ENCODE measurements at regions not wholly inside any gene's neighbourhood (a gene's known extent, or its start where the extent isn't known, plus 50 kb on each side); places are given as distances from the start of the nearest gene placed in this dataset.

GRCh38 chr16:85357323-85357722 is 245.1 kb upstream of the CIBAR2 start:
- ATAC-seq (no peak), DNase-seq (no peak)
- H3K27ac ChIP-seq: no peak overlapping the region
- TF ChIP-seq, protein P1, sequence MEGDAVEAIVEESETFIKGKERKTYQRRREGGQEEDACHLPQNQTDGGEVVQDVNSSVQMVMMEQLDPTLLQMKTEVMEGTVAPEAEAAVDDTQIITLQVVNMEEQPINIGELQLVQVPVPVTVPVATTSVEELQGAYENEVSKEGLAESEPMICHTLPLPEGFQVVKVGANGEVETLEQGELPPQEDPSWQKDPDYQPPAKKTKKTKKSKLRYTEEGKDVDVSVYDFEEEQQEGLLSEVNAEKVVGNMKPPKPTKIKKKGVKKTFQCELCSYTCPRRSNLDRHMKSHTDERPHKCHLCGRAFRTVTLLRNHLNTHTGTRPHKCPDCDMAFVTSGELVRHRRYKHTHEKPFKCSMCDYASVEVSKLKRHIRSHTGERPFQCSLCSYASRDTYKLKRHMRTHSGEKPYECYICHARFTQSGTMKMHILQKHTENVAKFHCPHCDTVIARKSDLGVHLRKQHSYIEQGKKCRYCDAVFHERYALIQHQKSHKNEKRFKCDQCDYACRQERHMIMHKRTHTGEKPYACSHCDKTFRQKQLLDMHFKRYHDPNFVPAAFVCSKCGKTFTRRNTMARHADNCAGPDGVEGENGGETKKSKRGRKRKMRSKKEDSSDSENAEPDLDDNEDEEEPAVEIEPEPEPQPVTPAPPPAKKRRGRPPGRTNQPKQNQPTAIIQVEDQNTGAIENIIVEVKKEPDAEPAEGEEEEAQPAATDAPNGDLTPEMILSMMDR (IDR thresholded peaks at IDR 0.05 in 4 of 5, conservative IDR thresholded peaks at IDR 0.05 in 1 of 5): no peak
- TF ChIP-seq POLR2A (IDR thresholded peaks at IDR 0.05): no peak
- H3K36me3 ChIP-seq: no peaks in the 10 kb centered on the region
- H3K9me3 ChIP-seq: no peaks in the 10 kb centered on the region
- intact Hi-C loops (cut with DNase I; ENCODE audit: low total_unique reads): no loop called here
- in situ Hi-C loops (cut with MboI; ENCODE audit: low sequenced_read_pairs in 4 of 4): no loop called here
- peaks cover 9 to 11% of the 10 kb centered on the region in 2 donors for H3K4me1 ChIP-seq
- H3K27me3 ChIP-seq: no peaks in the 10 kb centered on the region
- no peak overlapping the region for H3K4me3 ChIP-seq

- in situ Hi-C loops (cut with MboI; ENCODE audit: low sequenced_read_pairs in 4 of 4) (no loop called here), intact Hi-C loops (cut with DNase I; ENCODE audit: low total_unique reads) (no loop called here)
- TF ChIP-seq, protein P1 (IDR thresholded peaks at IDR 0.05 in 4 of 5, conservative IDR thresholded peaks at IDR 0.05 in 1 of 5): no peak
- TF ChIP-seq POLR2A (IDR thresholded peaks at IDR 0.05): no peak
- ATAC-seq (no peak), DNase-seq (no peak)
- no peak overlapping the region for H3K4me3 ChIP-seq
- H3K27ac ChIP-seq: no peak overlapping the region
- peaks cover 9 to 11% of the 10 kb centered on the region in 2 donors for H3K4me1 ChIP-seq
- H3K36me3 ChIP-seq: no peaks in the 10 kb centered on the region
- no peaks in the 10 kb centered on the region for H3K27me3 ChIP-seq
- H3K9me3 ChIP-seq: no peaks in the 10 kb centered on the region
Observed at GRCh38 chr16:85357924-85358505, 245.7 kb upstream of the CIBAR2 start.

GRCh38 chr16:85358704-85359146 is 246.5 kb upstream of the CIBAR2 start:
- DNase-seq (no peak), ATAC-seq (no peak)
- H3K36me3 ChIP-seq: no peaks in the 10 kb centered on the region
- TF ChIP-seq, protein P1 (IDR thresholded peaks at IDR 0.05 in 4 of 5, conservative IDR thresholded peaks at IDR 0.05 in 1 of 5): no peak
- no peak for TF ChIP-seq POLR2A (IDR thresholded peaks at IDR 0.05)
- H3K27ac ChIP-seq: no peak overlapping the region
- H3K4me1 ChIP-seq: peaks cover 9 to 11% of the 10 kb centered on the region in 2 donors
- H3K4me3 ChIP-seq: no peak overlapping the region
- no peaks in the 10 kb centered on the region for H3K9me3 ChIP-seq
- intact Hi-C loops (cut with DNase I; ENCODE audit: low total_unique reads): no loop called here
- no peaks in the 10 kb centered on the region for H3K27me3 ChIP-seq
- in situ Hi-C loops (cut with MboI; ENCODE audit: low sequenced_read_pairs in 4 of 4): no loop called here

DNA sequence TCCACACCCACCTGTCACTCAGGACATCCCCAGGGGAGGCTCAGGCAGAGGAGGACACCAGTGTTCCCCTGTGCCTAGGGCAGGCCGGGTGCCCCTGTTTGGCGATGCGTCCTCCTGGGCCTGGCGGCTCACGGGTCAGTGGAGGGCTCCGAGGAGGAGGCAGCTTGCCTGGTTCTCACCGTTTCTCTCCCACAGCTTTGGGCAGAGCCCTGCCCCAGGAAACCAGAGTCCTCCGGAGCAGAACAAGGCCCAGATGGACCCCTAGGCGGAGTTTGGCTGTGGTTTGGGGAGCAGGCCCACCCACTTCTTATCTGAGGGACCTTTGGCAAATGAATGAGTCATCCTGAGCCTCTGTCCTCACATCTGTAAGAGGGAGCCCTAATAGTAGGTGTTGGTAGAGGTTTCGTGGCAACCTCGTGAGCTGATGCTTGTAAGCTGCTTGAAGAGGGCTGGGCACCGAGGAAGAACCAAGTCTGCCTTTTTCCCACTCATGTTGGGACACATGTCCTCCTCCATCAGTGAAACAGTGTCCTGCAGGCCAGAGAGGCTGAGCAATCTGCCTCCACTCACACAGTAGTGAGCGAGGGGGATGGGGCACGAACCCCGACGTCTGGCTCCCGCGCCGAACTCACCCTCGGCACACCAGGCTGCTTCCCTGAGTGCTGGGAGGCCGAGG is 247.0 kb upstream of the CIBAR2 start:
- ATAC-seq: no peak
- Histone ChIP-seq H3K9me3 (no peaks in the 10 kb centered on the region), H3K27ac (peak overlapping the region in 2 of 4 donors; percentile 52 to 64), H3K27me3 (no peaks in the 10 kb centered on the region), H3K4me3 (no peak overlapping the region), H3K4me1 (peaks cover 9 to 11% of the 10 kb centered on the region in 2 donors), H3K36me3 (no peaks in the 10 kb centered on the region)
- no peak for DNase-seq
- intact Hi-C loops (cut with DNase I; ENCODE audit: low total_unique reads): no loop called here
- in situ Hi-C loops (cut with MboI; ENCODE audit: low sequenced_read_pairs in 4 of 4): no loop called here
- no peak for TF ChIP-seq POLR2A (IDR thresholded peaks at IDR 0.05)
- TF ChIP-seq, protein P1 (IDR thresholded peaks at IDR 0.05 in 4 of 5, conservative IDR thresholded peaks at IDR 0.05 in 1 of 5): no peak
